SK-N-SH (cell line): ENCODE measurements at regions not wholly inside any gene's neighbourhood (a gene's known extent, or its start where the extent isn't known, plus 50 kb on each side); places are given as distances from the start of the nearest gene placed in this dataset.

Experiments used
- CTCF ChIA-PET: fragments of 300-600, 350-600 bp; formaldehyde crosslinking; extraction: SDS; loops from one replicate; lab custom pipeline; 2021; lab: Yijun Ruan, JAX
- POLR2A ChIA-PET: fragments of 350-600 bp; sonication (Branson Sonifier 250); formaldehyde crosslinking; extraction: SDS; loops from one replicate; lab custom pipeline; 2020; ENCODE audit warnings: antibody characterized with exemption, inconsistent platforms; lab: Yijun Ruan, JAX
- DNase-seq: peaks from one replicate; pipeline ENCODE4 v3.0.0; 2012
- H2AFZ ChIP-seq: fragments of 200-600 bp; sonication (generic); 2 replicates; pipeline ENCODE4 v1.8.1; 2016; ENCODE audit warnings: antibody characterized with exemption, mild to moderate bottlenecking, low read depth
- H3F3A ChIP-seq: fragments of 200-600 bp; sonication (generic); replicated peaks from 2 replicates; pipeline ENCODE3; 2016; ENCODE audit warnings: antibody characterized with exemption, mild to moderate bottlenecking; ENCODE audit not compliant: insufficient read depth
- H3K27ac ChIP-seq, 2 experiments: fragments of 200-500 bp in 1 of 2; fragments of 200-600 bp in 1 of 2; sonication (Bioruptor generic) in 1 of 2; sonication (generic), shearing (Covaris generic) in 1 of 2; 2 replicates each; pipeline versions ENCODE4 v1.5.1 to v1.6.1; 2014 to 2016; ENCODE audit warnings: low read depth in 2 of 2, inconsistent platforms in 1 of 2, low read length in 1 of 2, mild to moderate bottlenecking in 1 of 2, mixed read lengths in 1 of 2
- H3K27me3 ChIP-seq: fragments of 200-600 bp; sonication (generic), shearing (Covaris generic); 2 replicates; pipeline ENCODE4 v1.6.1; 2016; ENCODE audit warnings: mixed run types; ENCODE audit not compliant: insufficient read depth
- H3K36me3 ChIP-seq, 2 experiments: fragments of 200-500 bp in 1 of 2; fragments of 200-600 bp in 1 of 2; sonication (Bioruptor generic) in 1 of 2; sonication (generic) in 1 of 2; replicated peaks in 1 of 2; 2 replicates each; pipeline versions ENCODE3 to v1.5.1; 2014 to 2016; ENCODE audit warnings: low read length in 1 of 2, mild to moderate bottlenecking in 1 of 2; ENCODE audit not compliant: insufficient read depth in 2 of 2, control insufficient read depth in 1 of 2
- H3K4me1 ChIP-seq, 2 experiments: fragments of 200-500 bp in 1 of 2; fragments of 200-600 bp in 1 of 2; sonication (Bioruptor generic) in 1 of 2; sonication (generic), shearing (Covaris generic) in 1 of 2; 2 replicates each; pipeline versions ENCODE4 v1.5.1 to v1.6.1; 2014 to 2016; ENCODE audit warnings: low read depth in 1 of 2, low read length in 1 of 2, mixed run types in 1 of 2; ENCODE audit not compliant: insufficient read depth in 2 of 2, control insufficient read depth in 1 of 2
- H3K4me2 ChIP-seq: fragments of 200-600 bp; sonication (generic), shearing (Covaris generic); 2 replicates; pipeline ENCODE4 v1.6.1; 2017; ENCODE audit warnings: mixed run types
- H3K4me3 ChIP-seq, 2 experiments: fragments of 200-500 bp in 1 of 2; fragments of 200-600 bp in 1 of 2; sonication (Bioruptor generic) in 1 of 2; sonication (generic), shearing (Covaris generic) in 1 of 2; 2 replicates each; pipeline versions ENCODE4 v1.5.1 to v1.8.1; 2014 to 2016; ENCODE audit warnings: low read depth in 2 of 2, inconsistent platforms in 1 of 2, low read length in 1 of 2, mild to moderate bottlenecking in 1 of 2, mixed read lengths in 1 of 2, moderate library complexity in 1 of 2
- H3K79me2 ChIP-seq: fragments of 200-600 bp; sonication (generic); 2 replicates; pipeline ENCODE4 v1.8.1; 2017; ENCODE audit warnings: mild to moderate bottlenecking; ENCODE audit not compliant: insufficient read depth
- H3K9ac ChIP-seq: fragments of 200-600 bp; sonication (generic); 2 replicates; pipeline ENCODE4 v1.6.1; 2017; ENCODE audit warnings: mixed run types
- H3K9me2 ChIP-seq: fragments of 200-600 bp; sonication (generic); 2 replicates; pipeline ENCODE4 v1.6.1; 2017; ENCODE audit warnings: mixed run types
- H3K9me3 ChIP-seq: fragments of 200-600 bp; sonication (generic); 2 replicates; pipeline ENCODE4 v1.6.1; 2017; ENCODE audit warnings: mixed run types, mild to moderate bottlenecking, moderate library complexity
- H4K20me1 ChIP-seq: fragments of 200-600 bp; sonication (generic); 2 replicates; pipeline ENCODE4 v1.6.1; 2017; ENCODE audit warnings: mild to moderate bottlenecking, mixed run types; ENCODE audit not compliant: insufficient read depth
- CHD2 ChIP-seq: fragments of 150-350 bp; IDR thresholded peaks from 2 replicates; pipeline ENCODE4 v1.6.1; 2018; ENCODE audit warnings: low read length; ENCODE audit not compliant: partially characterized antibody
- CTCF ChIP-seq: fragments of 200-600 bp; sonication (generic); IDR thresholded peaks from 2 replicates; pipeline ENCODE4 v1.6.1; 2017; ENCODE audit warnings: antibody characterized with exemption, mild to moderate bottlenecking, moderate library complexity
- ELF1 ChIP-seq: IDR thresholded peaks from 2 replicates; pipeline ENCODE4 v1.4.0; 2012
- EZH2phosphoT487 ChIP-seq: fragments of 200-600 bp; sonication (generic); IDR thresholded peaks from 2 replicates; pipeline ENCODE4 v1.6.1; 2017; ENCODE audit warnings: low read depth, mixed run types, mild to moderate bottlenecking, antibody characterized with exemption, moderate library complexity, borderline replicate concordance
- FOXM1 ChIP-seq: IDR thresholded peaks from 2 replicates; pipeline ENCODE4 v1.4.0; 2012; ENCODE audit warnings: low read depth, mild to moderate bottlenecking
- GABPA ChIP-seq: IDR thresholded peaks from 2 replicates; pipeline ENCODE4 v1.4.0; 2012; ENCODE audit warnings: low read depth, mild to moderate bottlenecking
- MAX ChIP-seq: IDR thresholded peaks from 2 replicates; pipeline ENCODE4 v1.4.0; 2012; ENCODE audit warnings: low read depth
- MEF2A ChIP-seq: IDR thresholded peaks from 2 replicates; pipeline ENCODE4 v1.4.0; 2012; ENCODE audit warnings: low read depth, borderline replicate concordance
- MXI1 ChIP-seq: IDR thresholded peaks from 2 replicates; pipeline ENCODE4 v1.6.1; 2012; ENCODE audit warnings: mild to moderate bottlenecking, low read depth, low read length, improper control_type of control experiment
- PBX3 ChIP-seq: IDR thresholded peaks from 2 replicates; pipeline ENCODE4; 2012
- RAD21 ChIP-seq: IDR thresholded peaks from 2 replicates; pipeline ENCODE4 v1.6.1; 2012; ENCODE audit warnings: mild to moderate bottlenecking, low read length
- RFX5 ChIP-seq: IDR thresholded peaks from 2 replicates; pipeline ENCODE4 v1.6.1; 2012; ENCODE audit warnings: mild to moderate bottlenecking, improper control_type of control experiment, low read length
- TAF1 ChIP-seq: IDR thresholded peaks from 2 replicates; pipeline ENCODE4 v1.6.1; 2012; ENCODE audit warnings: low read depth, mild to moderate bottlenecking, low read length, moderate library complexity, borderline replicate concordance
- TCF12 ChIP-seq: IDR thresholded peaks from 2 replicates; pipeline ENCODE4 v1.4.0; 2012
- USF1 ChIP-seq: IDR thresholded peaks from 2 replicates; pipeline ENCODE4 v1.4.0; 2012; ENCODE audit warnings: low read depth, borderline replicate concordance
- USF2 ChIP-seq: fragments of 150-350 bp; IDR thresholded peaks from 2 replicates; pipeline ENCODE4 v1.6.1; 2017; ENCODE audit warnings: antibody characterized with exemption, low read length, low read depth, borderline replicate concordance
- YY1 ChIP-seq: IDR thresholded peaks from 2 replicates; pipeline ENCODE4 v1.4.0; 2012; ENCODE audit warnings: low read depth, mild to moderate bottlenecking
- WGBS: methylation state at CpG from one replicate; pipeline ENCODE4 v1.1.6; 2017; ENCODE audit warnings: low lambda C conversion rate; 5-methylcytosine and 5-hydroxymethylcytosine counted together

GRCh38 chr2:123262856-123263255, 762.2 kb upstream of the CNTNAP5 start:
- Histone ChIP-seq H3K4me2 (no peak overlapping the region), H3K4me3 (no peak overlapping the region)
- POLR2A ChIA-PET: no interaction called here
- TF ChIP-seq EZH2phosphoT487 (no peak), PBX3 (no peak), ELF1 (no peak)
- TF ChIP-seq, all 33 proteins: peak for 0
- no peak for DNase-seq
- CTCF ChIA-PET: interaction anchor here (0.9 kb wide), 1 partner anchor 764 kb away, joined by 3 read pairs; no protein-coding TSS in a partner anchor
- no peaks in the 10 kb centered on the region for H4K20me1 ChIP-seq
- no peak overlapping the region for H3K27ac ChIP-seq
- H3K36me3 ChIP-seq: no peaks in the 10 kb centered on the region
- H3K4me1 ChIP-seq: no peaks in the 10 kb centered on the region
- no peaks in the 10 kb centered on the region for H3K79me2 ChIP-seq
- no peak overlapping the region for H3K9ac ChIP-seq
- H3F3A ChIP-seq: no peaks in the 10 kb centered on the region
- 29% methylated on average over 4 of the region's 4 CpGs for WGBS
- no peak overlapping the region for H2AFZ ChIP-seq
- H3K9me2 ChIP-seq: 0 out of 2 replicates have a peak, but pooled peaks cover 3% of the 10 kb centered on the region
- no peaks in the 10 kb centered on the region for H3K9me3 ChIP-seq
- no peaks in the 10 kb centered on the region for H3K27me3 ChIP-seq

GRCh38 chr2:123283431-123283830, 741.7 kb upstream of the CNTNAP5 start:
- TF ChIP-seq TCF12 (no peak), RFX5 (no peak), YY1 (no peak), GABPA (no peak), CHD2 (no peak), PBX3 (no peak), FOXM1 (no peak), MEF2A (no peak), USF1 (no peak), MAX (no peak), RAD21 (no peak), CTCF (no peak), USF2 (no peak), EZH2phosphoT487 (no peak), ELF1 (no peak), TAF1 (no peak), MXI1 (no peak)
- Histone ChIP-seq H3F3A (no peaks in the 10 kb centered on the region), H3K4me1 (no peaks in the 10 kb centered on the region), H3K9me3 (peaks cover 16% of the 10 kb centered on the region; the same call in 1 of the 2 replicates), H3K9me2 (no peaks in the 10 kb centered on the region), H3K9ac (no peak overlapping the region), H3K4me2 (no peak overlapping the region), H3K36me3 (no peaks in the 10 kb centered on the region), H4K20me1 (no peaks in the 10 kb centered on the region), H3K27me3 (no peaks in the 10 kb centered on the region), H3K4me3 (no peak overlapping the region), H3K27ac (no peak overlapping the region), H3K79me2 (no peaks in the 10 kb centered on the region), H2AFZ (no peak overlapping the region)
- POLR2A ChIA-PET: no interaction called here
- WGBS: 32% methylated on average over 2 of the region's 2 CpGs
- CTCF ChIA-PET: no interaction called here
- DNase-seq: no peak
